IMR-90 (cell line): ENCODE measurements at regions not wholly inside any gene's neighbourhood (a gene's known extent, or its start where the extent isn't known, plus 50 kb on each side); places are given as distances from the start of the nearest gene placed in this dataset.

ENCODE experiments used
- ATAC-seq: fragments of 200-7000 bp; cut with Tn5 transposase; 2 replicates; pipeline ENCODE4 v1.9.1; 2020; ENCODE audit warnings: low read depth, mild to moderate bottlenecking, moderate library complexity
- BruUV-seq: library from RNA; stranded (reverse); fragments of 400-500 nt; replicated peaks from 2 replicates; lab custom pipeline; 2021; lab: Mats Ljungman, UMichigan
- CTCF ChIA-PET: fragments of 300-600 bp; formaldehyde crosslinking; extraction: SDS; loops from one replicate; lab custom pipeline; 2021; ENCODE audit warnings: antibody characterized with exemption; lab: Yijun Ruan, JAX
- POLR2A ChIA-PET: fragments of 300-600 bp; sonication (Branson Sonifier 250); formaldehyde crosslinking; loops from one replicate; lab custom pipeline; 2022; ENCODE audit warnings: antibody characterized with exemption; ENCODE audit not compliant: unreplicated experiment; lab: Charles Lee
- DNase-seq: peaks from one replicate; pipeline ENCODE4 v3.0.0; 2013
- H2AFZ ChIP-seq: replicated peaks from 2 replicates; pipeline ENCODE3; 2013; ENCODE audit warnings: low read length, mild to moderate bottlenecking; ENCODE audit not compliant: poor library complexity
- H2AK5ac ChIP-seq: 2 replicates; pipeline ENCODE4 v1.6.1; 2013; ENCODE audit warnings: low read depth, low read length, inconsistent platforms
- H2AK9ac ChIP-seq: replicated peaks from 2 replicates; pipeline ENCODE3; 2013; ENCODE audit warnings: mild to moderate bottlenecking, low read depth, low read length, moderate library complexity; ENCODE audit not compliant: poor library complexity
- H2BK120ac ChIP-seq: 2 replicates; pipeline ENCODE4 v1.6.1; 2013; ENCODE audit warnings: low read depth, low read length, inconsistent platforms
- H2BK15ac ChIP-seq: 3 replicates; pipeline ENCODE4 v1.6.1; 2013; ENCODE audit warnings: low read depth, low read length, inconsistent platforms
- H2BK20ac ChIP-seq: 2 replicates; pipeline ENCODE4 v1.6.1; 2013; ENCODE audit warnings: low read depth, mild to moderate bottlenecking, inconsistent platforms, low read length, moderate library complexity
- H2BK5ac ChIP-seq: 2 replicates; pipeline ENCODE4 v1.6.1; 2013; ENCODE audit warnings: mild to moderate bottlenecking, low read depth, low read length, inconsistent platforms; ENCODE audit not compliant: poor library complexity, severe bottlenecking
- H3K14ac ChIP-seq: replicated peaks from 2 replicates; pipeline ENCODE4 v1.6.1; 2013; ENCODE audit warnings: low read depth, low read length, inconsistent platforms
- H3K18ac ChIP-seq: 2 replicates; pipeline ENCODE4 v1.6.1; 2013; ENCODE audit warnings: low read depth, low read length, control low read depth
- H3K23ac ChIP-seq: 2 replicates; pipeline ENCODE4 v1.6.1; 2013; ENCODE audit warnings: low read depth, low read length, inconsistent platforms
- H3K27ac ChIP-seq: 2 replicates; pipeline ENCODE4 v1.5.1; 2013; ENCODE audit warnings: mild to moderate bottlenecking, control low read depth, low read length; ENCODE audit not compliant: insufficient read depth
- H3K27me3 ChIP-seq: 2 replicates; pipeline ENCODE4 v1.6.1; 2013; ENCODE audit warnings: low read length; ENCODE audit not compliant: control insufficient read depth, insufficient read depth
- H3K36me3 ChIP-seq: 2 replicates; pipeline ENCODE4 v1.6.1; 2013; ENCODE audit warnings: low read length, mixed read lengths; ENCODE audit not compliant: control insufficient read depth, insufficient read depth
- H3K4ac ChIP-seq: 2 replicates; pipeline ENCODE4 v1.6.1; 2013; ENCODE audit warnings: low read depth, low read length, inconsistent platforms
- H3K4me1 ChIP-seq: 2 replicates; pipeline ENCODE4 v1.6.1; 2013; ENCODE audit warnings: low read length, mixed read lengths; ENCODE audit not compliant: control insufficient read depth, insufficient read depth
- H3K4me2 ChIP-seq: 2 replicates; pipeline ENCODE4 v1.6.1; 2013; ENCODE audit warnings: low read depth, mild to moderate bottlenecking, control low read depth, low read length, moderate library complexity
- H3K4me3 ChIP-seq: 2 replicates; pipeline ENCODE4 v1.5.1; 2013; ENCODE audit warnings: low read depth, mild to moderate bottlenecking, control low read depth, low read length, moderate library complexity; ENCODE audit not compliant: insufficient read depth
- H3K56ac ChIP-seq: 2 replicates; pipeline ENCODE4 v1.6.1; 2013; ENCODE audit warnings: low read length, inconsistent platforms; ENCODE audit not compliant: insufficient read depth; ENCODE audit errors: extremely low read depth
- H3K79me1 ChIP-seq, 2 experiments: 2 replicates each; pipeline ENCODE4 v1.6.1; 2013; ENCODE audit warnings: low read length in 2 of 2, inconsistent platforms in 1 of 2, low read depth in 1 of 2
- H3K9ac ChIP-seq: 2 replicates; pipeline ENCODE4 v1.6.1; 2013; ENCODE audit warnings: low read depth, low read length, control low read depth
- H3K9me1 ChIP-seq: 2 replicates; pipeline ENCODE4 v1.6.1; 2013; ENCODE audit warnings: low read length, inconsistent platforms; ENCODE audit not compliant: insufficient read depth
- H3K9me3 ChIP-seq: 2 replicates; pipeline ENCODE4 v1.6.1; 2013; ENCODE audit warnings: low read length; ENCODE audit not compliant: control insufficient read depth, insufficient read depth
- H4K20me1 ChIP-seq: 2 replicates; pipeline ENCODE4 v1.6.1; 2013; ENCODE audit warnings: low read length, inconsistent platforms; ENCODE audit not compliant: insufficient read depth
- H4K5ac ChIP-seq: 2 replicates; pipeline ENCODE4 v1.6.1; 2013; ENCODE audit warnings: mild to moderate bottlenecking, low read depth, low read length, control low read depth
- H4K8ac ChIP-seq, 2 experiments: 2 replicates each; pipeline ENCODE4 v1.6.1; 2013; ENCODE audit warnings: low read depth in 2 of 2, low read length in 2 of 2, control low read depth in 1 of 2, inconsistent platforms in 1 of 2
- H4K91ac ChIP-seq: 2 replicates; pipeline ENCODE4 v1.6.1; 2013; ENCODE audit warnings: low read depth, low read length, inconsistent platforms; ENCODE audit not compliant: insufficient read depth
- BHLHE40 ChIP-seq: fragments of 150-350 bp; IDR thresholded peaks from 2 replicates; pipeline ENCODE4 v1.6.1; 2016; ENCODE audit warnings: mild to moderate bottlenecking, low read depth, low read length
- CHD1 ChIP-seq: IDR thresholded peaks from 2 replicates; pipeline ENCODE4 v1.6.1; 2012; ENCODE audit warnings: low read depth, low read length, improper control_type of control experiment
- FOS ChIP-seq: fragments of 150-350 bp; IDR thresholded peaks from 2 replicates; pipeline ENCODE4 v1.6.1; 2016; ENCODE audit warnings: low read depth, low read length
- MAFK ChIP-seq: IDR thresholded peaks from 2 replicates; pipeline ENCODE4 v1.6.1; 2012; ENCODE audit warnings: low read depth, low read length, improper control_type of control experiment
- MAZ ChIP-seq: IDR thresholded peaks from 2 replicates; pipeline ENCODE4 v1.6.1; 2012; ENCODE audit warnings: low read depth, mild to moderate bottlenecking, low read length, improper control_type of control experiment, moderate library complexity, borderline replicate concordance
- MXI1 ChIP-seq: IDR thresholded peaks from 2 replicates; pipeline ENCODE4 v1.6.1; 2012; ENCODE audit warnings: low read depth, mild to moderate bottlenecking, low read length, moderate library complexity, borderline replicate concordance
- NFE2L2 ChIP-seq: fragments of 150-350 bp; IDR thresholded peaks from 2 replicates; pipeline ENCODE4 v1.6.1; 2016; ENCODE audit warnings: low read depth, mild to moderate bottlenecking, low read length
- RAD21 ChIP-seq: IDR thresholded peaks from 2 replicates; pipeline ENCODE4 v1.6.1; 2012; ENCODE audit warnings: low read length, improper control_type of control experiment
- RCOR1 ChIP-seq: IDR thresholded peaks from 2 replicates; pipeline ENCODE4 v1.6.1; 2012; ENCODE audit warnings: mild to moderate bottlenecking, low read length, improper control_type of control experiment; ENCODE audit not compliant: insufficient replicate concordance
- RFX5 ChIP-seq: IDR thresholded peaks from 2 replicates; pipeline ENCODE4 v1.8.0; 2012; ENCODE audit warnings: low read depth, mild to moderate bottlenecking, low read length, moderate library complexity
- SMC3 ChIP-seq: fragments of 150-350 bp; IDR thresholded peaks from 2 replicates; pipeline ENCODE4 v1.6.1; 2016; ENCODE audit warnings: low read depth, mild to moderate bottlenecking, antibody characterized with exemption, low read length, moderate library complexity
- WGBS, 2 experiments: methylation state at CpG; one replicate each; pipeline versions ENCODE4 v1.1.5 to v1.1.7; 2013; ENCODE audit warnings: missing lambda C conversion rate in 2 of 2; ENCODE audit not compliant: insufficient read length in 1 of 2; ENCODE audit errors: extremely low coverage in 2 of 2; 5-methylcytosine and 5-hydroxymethylcytosine counted together
- dilution Hi-C: fragments of 300-500 bp; cut with HindIII; formaldehyde crosslinking; loops from one replicate; pipeline ENCODE4 v1.14.3; 2018; ENCODE audit warnings: low sequenced_read_pairs; ENCODE audit not compliant: unreplicated experiment
- in situ Hi-C: fragments of 300-500 bp; cut with MboI; formaldehyde crosslinking; loops from 3 replicates; pipeline ENCODE4 v1.14.3; 2019; ENCODE audit warnings: low sequenced_read_pairs, inconsistent platforms, mixed read lengths
- intact Hi-C: fragments of 100-400 bp; cut with micrococcal nuclease; formaldehyde crosslinking; loops from 2 replicates; pipeline ENCODE4 v1.10.0; 2022
- TF ChIP-seq, protein P1 (sequence below): fragments of 150-350 bp; IDR thresholded peaks from 2 replicates; pipeline ENCODE4 v1.6.1; 2016; ENCODE audit warnings: low read depth, mild to moderate bottlenecking, low read length, moderate library complexity, borderline replicate concordance
- TF ChIP-seq, protein P2 (sequence below): conservative IDR thresholded peaks from 2 replicates; pipeline ENCODE4 v1.5.1; 2012; ENCODE audit warnings: mild to moderate bottlenecking, low read depth, low read length, improper control_type of control experiment
- TF ChIP-seq, protein P3 (sequence below): fragments of 150-350 bp; IDR thresholded peaks from 2 replicates; pipeline ENCODE4 v1.6.1; 2017; ENCODE audit warnings: mild to moderate bottlenecking, antibody characterized with exemption, low read length, low read depth

DNA sequence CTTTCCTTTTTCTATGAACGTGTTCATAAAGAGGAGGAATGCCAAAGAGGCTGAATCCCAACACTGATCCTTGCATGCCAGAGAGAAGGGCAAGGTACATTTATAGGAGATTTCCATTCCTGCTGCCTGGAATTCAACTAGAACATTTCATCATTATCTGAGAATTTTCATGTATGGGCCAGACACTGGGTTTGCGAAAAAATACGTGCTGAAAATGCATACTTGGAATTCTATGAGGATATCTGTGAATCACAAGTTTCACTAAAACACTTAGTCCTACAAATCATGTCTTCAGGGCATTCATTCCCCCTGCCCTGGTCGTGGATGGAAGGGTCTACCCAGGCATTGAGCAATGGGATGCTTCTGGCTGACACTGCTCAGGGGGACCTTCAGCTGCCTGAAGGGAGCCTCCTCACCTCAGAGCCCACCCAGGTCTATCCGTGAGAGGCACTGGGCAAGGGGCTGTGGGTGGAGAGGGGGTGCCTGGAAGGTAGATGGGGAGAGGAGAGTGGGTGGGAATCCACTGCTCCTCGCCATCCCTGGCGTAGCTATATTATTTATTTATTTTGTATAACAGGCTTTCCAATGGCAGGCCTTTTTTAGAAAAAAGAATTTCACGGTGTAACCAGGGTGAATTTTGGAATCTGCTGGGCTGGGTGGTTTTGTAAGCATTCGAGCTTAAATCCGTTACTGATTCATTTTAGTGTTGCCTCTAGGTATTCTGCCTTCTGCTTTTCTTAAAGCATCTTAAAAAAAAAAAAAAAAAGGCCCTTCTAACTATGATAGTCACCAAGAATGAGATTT, 560.6 kb upstream of the ID2 start:
- Histone ChIP-seq H2BK20ac (peak overlapping the region; percentile 42), H3K9ac (no peak overlapping the region), H2AFZ (no peak overlapping the region), H4K20me1 (no peaks in the 10 kb centered on the region), H2BK5ac (peak overlapping the region; percentile 44), H3K18ac (peak overlapping the region; percentile 13; the same call in 1 of the 2 replicates), H3K4me3 (no peak overlapping the region), H3K9me3 (no peaks in the 10 kb centered on the region), H2AK9ac (peak overlapping the region; percentile 80), H4K8ac (no peak overlapping the region), H2BK15ac (no peak overlapping the region), H3K56ac (no peak overlapping the region), H3K79me1 (no peaks in the 10 kb centered on the region), H3K9me1 (peaks cover 7% of the 10 kb centered on the region), H2BK120ac (peak overlapping the region; percentile 61), H3K4me2 (no peak overlapping the region), H3K23ac (no peak overlapping the region), H2AK5ac (peak overlapping the region; percentile 61; the same call in 1 of the 2 replicates), H3K4me1 (peaks cover 15% of the 10 kb centered on the region), H4K5ac (no peak overlapping the region), H4K91ac (peak overlapping the region; percentile 32; the same call in 1 of the 2 replicates), H3K36me3 (no peaks in the 10 kb centered on the region), H3K14ac (no peak overlapping the region), H3K4ac (peak overlapping the region; percentile 60; the same call in 1 of the 2 replicates), H3K27ac (no peak overlapping the region), H3K27me3 (peaks cover 3% of the 10 kb centered on the region)
- CTCF ChIA-PET = no interaction called here
- POLR2A ChIA-PET = no interaction called here
- WGBS, 2 experiments = no CpG with 5 or more reads among the region's 10 CpGs
- ATAC-seq (no peak), DNase-seq (peak; percentile 35)
- TF ChIP-seq FOS (no peak), NFE2L2 (no peak), MXI1 (no peak), RFX5 (no peak), RAD21 (no peak), SMC3 (no peak), MAZ (no peak), MAFK (no peak), RCOR1 (no peak), CHD1 (no peak), BHLHE40 (no peak)
- TF ChIP-seq, protein P1, sequence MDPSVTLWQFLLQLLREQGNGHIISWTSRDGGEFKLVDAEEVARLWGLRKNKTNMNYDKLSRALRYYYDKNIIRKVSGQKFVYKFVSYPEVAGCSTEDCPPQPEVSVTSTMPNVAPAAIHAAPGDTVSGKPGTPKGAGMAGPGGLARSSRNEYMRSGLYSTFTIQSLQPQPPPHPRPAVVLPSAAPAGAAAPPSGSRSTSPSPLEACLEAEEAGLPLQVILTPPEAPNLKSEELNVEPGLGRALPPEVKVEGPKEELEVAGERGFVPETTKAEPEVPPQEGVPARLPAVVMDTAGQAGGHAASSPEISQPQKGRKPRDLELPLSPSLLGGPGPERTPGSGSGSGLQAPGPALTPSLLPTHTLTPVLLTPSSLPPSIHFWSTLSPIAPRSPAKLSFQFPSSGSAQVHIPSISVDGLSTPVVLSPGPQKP = no peak
- TF ChIP-seq, protein P2, sequence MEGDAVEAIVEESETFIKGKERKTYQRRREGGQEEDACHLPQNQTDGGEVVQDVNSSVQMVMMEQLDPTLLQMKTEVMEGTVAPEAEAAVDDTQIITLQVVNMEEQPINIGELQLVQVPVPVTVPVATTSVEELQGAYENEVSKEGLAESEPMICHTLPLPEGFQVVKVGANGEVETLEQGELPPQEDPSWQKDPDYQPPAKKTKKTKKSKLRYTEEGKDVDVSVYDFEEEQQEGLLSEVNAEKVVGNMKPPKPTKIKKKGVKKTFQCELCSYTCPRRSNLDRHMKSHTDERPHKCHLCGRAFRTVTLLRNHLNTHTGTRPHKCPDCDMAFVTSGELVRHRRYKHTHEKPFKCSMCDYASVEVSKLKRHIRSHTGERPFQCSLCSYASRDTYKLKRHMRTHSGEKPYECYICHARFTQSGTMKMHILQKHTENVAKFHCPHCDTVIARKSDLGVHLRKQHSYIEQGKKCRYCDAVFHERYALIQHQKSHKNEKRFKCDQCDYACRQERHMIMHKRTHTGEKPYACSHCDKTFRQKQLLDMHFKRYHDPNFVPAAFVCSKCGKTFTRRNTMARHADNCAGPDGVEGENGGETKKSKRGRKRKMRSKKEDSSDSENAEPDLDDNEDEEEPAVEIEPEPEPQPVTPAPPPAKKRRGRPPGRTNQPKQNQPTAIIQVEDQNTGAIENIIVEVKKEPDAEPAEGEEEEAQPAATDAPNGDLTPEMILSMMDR = no peak
- TF ChIP-seq, protein P3, sequence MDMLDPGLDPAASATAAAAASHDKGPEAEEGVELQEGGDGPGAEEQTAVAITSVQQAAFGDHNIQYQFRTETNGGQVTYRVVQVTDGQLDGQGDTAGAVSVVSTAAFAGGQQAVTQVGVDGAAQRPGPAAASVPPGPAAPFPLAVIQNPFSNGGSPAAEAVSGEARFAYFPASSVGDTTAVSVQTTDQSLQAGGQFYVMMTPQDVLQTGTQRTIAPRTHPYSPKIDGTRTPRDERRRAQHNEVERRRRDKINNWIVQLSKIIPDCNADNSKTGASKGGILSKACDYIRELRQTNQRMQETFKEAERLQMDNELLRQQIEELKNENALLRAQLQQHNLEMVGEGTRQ = no peak
- intact Hi-C loops = loop anchor here (2.0 kb wide), 1 partner anchor 186 kb away; no protein-coding TSS in a partner anchor
- in situ Hi-C loops = no loop called here
- dilution Hi-C loops = no loop called here
- BruUV-seq = no TSS peak
